Fibroblast of lung (primary cell): ENCODE measurements at regions not wholly inside any gene's neighbourhood (a gene's known extent, or its start where the extent isn't known, plus 50 kb on each side); places are given as distances from the start of the nearest gene placed in this dataset.

ENCODE experiments used
- EZH2 ChIP-seq: IDR thresholded peaks from 2 replicates; pipeline ENCODE4 v1.5.1; 2012; ENCODE audit warnings: low read length, control low read depth, mild to moderate bottlenecking; ENCODE audit errors: missing control alignments
- TF ChIP-seq, protein P1 (sequence below), 2 donors: IDR thresholded peaks in 1 of 2; conservative IDR thresholded peaks in 1 of 2; 1 replicate in 1 of 2; 2 replicates in 1 of 2; pipeline ENCODE4 v1.5.1; 2011 to 2012; ENCODE audit warnings: low read length in 2 of 2, control low read depth in 1 of 2, inconsistent platforms in 1 of 2, low read depth in 1 of 2, mild to moderate bottlenecking in 1 of 2

DNA sequence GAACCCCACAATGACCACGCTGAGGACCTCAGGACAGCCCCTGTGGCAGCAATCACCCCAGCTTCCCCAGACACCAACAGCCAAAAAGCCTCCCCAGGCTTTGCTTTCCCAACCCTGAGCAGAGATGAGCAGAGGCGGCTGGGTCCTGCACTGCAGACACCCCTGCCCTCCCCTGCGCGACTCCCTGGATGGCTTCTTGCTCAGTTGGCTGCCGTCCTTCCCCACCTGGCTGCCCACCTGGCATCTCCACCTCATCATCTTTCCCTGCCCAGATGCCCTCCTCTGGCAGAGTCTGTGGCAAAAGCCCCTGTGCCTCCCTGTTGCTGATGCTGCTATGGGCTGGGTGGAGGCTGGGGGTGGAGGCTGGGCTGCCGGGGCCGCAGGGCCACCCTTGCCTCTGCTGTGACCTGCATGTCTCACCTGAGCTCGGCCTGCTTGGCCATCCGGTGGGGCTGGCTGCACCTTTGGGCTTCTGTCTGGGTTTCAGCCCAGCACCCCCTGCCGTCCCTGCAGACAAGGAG lies 567.7 kb downstream of the TCERG1L start:
- TF ChIP-seq, protein P1, sequence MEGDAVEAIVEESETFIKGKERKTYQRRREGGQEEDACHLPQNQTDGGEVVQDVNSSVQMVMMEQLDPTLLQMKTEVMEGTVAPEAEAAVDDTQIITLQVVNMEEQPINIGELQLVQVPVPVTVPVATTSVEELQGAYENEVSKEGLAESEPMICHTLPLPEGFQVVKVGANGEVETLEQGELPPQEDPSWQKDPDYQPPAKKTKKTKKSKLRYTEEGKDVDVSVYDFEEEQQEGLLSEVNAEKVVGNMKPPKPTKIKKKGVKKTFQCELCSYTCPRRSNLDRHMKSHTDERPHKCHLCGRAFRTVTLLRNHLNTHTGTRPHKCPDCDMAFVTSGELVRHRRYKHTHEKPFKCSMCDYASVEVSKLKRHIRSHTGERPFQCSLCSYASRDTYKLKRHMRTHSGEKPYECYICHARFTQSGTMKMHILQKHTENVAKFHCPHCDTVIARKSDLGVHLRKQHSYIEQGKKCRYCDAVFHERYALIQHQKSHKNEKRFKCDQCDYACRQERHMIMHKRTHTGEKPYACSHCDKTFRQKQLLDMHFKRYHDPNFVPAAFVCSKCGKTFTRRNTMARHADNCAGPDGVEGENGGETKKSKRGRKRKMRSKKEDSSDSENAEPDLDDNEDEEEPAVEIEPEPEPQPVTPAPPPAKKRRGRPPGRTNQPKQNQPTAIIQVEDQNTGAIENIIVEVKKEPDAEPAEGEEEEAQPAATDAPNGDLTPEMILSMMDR (conservative IDR thresholded peaks at IDR 0.05 in 1 of 2, IDR thresholded peaks at IDR 0.05 in 1 of 2; ENCODE audit: low read depth in 1 of 2, low read length in 2 of 2), result no peak
- no peak for TF ChIP-seq EZH2
